ENCODE measurements at regions not wholly inside any gene's neighbourhood (a gene's known extent, or its start where the extent isn't known, plus 50 kb on each side); places are given as distances from the start of the nearest gene placed in this dataset.

DNA sequence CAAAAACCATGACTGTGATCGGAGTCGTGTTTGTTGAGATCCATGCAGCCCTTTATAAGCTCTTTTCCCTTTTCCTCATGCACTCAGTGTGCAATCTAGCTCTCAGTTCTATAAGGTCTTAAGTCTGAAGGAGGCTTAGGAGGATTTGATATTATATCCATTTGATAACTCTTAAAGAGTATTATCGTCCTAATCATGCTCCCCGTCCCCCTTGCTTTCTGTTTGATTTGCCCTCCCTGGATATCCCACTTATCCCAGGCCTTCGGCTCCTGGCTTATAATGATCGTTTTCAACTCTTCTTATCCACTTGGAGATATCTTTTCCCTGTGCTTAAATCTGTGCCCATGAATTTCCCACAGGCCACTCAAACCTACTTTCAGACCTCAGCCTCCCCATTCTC lies 1917.7 kb upstream of the PIK3C3 start (continued):
- TF ChIP-seq, protein P1, sequence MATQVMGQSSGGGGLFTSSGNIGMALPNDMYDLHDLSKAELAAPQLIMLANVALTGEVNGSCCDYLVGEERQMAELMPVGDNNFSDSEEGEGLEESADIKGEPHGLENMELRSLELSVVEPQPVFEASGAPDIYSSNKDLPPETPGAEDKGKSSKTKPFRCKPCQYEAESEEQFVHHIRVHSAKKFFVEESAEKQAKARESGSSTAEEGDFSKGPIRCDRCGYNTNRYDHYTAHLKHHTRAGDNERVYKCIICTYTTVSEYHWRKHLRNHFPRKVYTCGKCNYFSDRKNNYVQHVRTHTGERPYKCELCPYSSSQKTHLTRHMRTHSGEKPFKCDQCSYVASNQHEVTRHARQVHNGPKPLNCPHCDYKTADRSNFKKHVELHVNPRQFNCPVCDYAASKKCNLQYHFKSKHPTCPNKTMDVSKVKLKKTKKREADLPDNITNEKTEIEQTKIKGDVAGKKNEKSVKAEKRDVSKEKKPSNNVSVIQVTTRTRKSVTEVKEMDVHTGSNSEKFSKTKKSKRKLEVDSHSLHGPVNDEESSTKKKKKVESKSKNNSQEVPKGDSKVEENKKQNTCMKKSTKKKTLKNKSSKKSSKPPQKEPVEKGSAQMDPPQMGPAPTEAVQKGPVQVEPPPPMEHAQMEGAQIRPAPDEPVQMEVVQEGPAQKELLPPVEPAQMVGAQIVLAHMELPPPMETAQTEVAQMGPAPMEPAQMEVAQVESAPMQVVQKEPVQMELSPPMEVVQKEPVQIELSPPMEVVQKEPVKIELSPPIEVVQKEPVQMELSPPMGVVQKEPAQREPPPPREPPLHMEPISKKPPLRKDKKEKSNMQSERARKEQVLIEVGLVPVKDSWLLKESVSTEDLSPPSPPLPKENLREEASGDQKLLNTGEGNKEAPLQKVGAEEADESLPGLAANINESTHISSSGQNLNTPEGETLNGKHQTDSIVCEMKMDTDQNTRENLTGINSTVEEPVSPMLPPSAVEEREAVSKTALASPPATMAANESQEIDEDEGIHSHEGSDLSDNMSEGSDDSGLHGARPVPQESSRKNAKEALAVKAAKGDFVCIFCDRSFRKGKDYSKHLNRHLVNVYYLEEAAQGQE (IDR thresholded peaks at IDR 0.05; ENCODE audit: unreplicated experiment): no peak
- TF ChIP-seq CREB1 (CRISPR knock-in tag; IDR thresholded peaks at IDR 0.05; ENCODE audit: low read depth): no peak
- TF ChIP-seq EZH2 (IDR thresholded peaks at IDR 0.05; ENCODE audit: low read depth, unreplicated experiment): no peak
- TF ChIP-seq, protein P2, sequence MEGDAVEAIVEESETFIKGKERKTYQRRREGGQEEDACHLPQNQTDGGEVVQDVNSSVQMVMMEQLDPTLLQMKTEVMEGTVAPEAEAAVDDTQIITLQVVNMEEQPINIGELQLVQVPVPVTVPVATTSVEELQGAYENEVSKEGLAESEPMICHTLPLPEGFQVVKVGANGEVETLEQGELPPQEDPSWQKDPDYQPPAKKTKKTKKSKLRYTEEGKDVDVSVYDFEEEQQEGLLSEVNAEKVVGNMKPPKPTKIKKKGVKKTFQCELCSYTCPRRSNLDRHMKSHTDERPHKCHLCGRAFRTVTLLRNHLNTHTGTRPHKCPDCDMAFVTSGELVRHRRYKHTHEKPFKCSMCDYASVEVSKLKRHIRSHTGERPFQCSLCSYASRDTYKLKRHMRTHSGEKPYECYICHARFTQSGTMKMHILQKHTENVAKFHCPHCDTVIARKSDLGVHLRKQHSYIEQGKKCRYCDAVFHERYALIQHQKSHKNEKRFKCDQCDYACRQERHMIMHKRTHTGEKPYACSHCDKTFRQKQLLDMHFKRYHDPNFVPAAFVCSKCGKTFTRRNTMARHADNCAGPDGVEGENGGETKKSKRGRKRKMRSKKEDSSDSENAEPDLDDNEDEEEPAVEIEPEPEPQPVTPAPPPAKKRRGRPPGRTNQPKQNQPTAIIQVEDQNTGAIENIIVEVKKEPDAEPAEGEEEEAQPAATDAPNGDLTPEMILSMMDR (conservative IDR thresholded peaks at IDR 0.05; ENCODE audit: low read depth in 2 of 2): no peak
- no peak for TF ChIP-seq EZH2phosphoT487 (IDR thresholded peaks at IDR 0.05; ENCODE audit: unreplicated experiment)
- no peak for TF ChIP-seq POLR2AphosphoS5 (IDR thresholded peaks at IDR 0.05; ENCODE audit: low read depth)
- TF ChIP-seq, protein P3, sequence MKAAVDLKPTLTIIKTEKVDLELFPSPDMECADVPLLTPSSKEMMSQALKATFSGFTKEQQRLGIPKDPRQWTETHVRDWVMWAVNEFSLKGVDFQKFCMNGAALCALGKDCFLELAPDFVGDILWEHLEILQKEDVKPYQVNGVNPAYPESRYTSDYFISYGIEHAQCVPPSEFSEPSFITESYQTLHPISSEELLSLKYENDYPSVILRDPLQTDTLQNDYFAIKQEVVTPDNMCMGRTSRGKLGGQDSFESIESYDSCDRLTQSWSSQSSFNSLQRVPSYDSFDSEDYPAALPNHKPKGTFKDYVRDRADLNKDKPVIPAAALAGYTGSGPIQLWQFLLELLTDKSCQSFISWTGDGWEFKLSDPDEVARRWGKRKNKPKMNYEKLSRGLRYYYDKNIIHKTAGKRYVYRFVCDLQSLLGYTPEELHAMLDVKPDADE (IDR thresholded peaks at IDR 0.05): no peak
- no peak for TF ChIP-seq NANOG (IDR thresholded peaks at IDR 0.05; ENCODE audit: borderline replicate concordance)
- TF ChIP-seq ZNF331 (CRISPR knock-in tag; IDR thresholded peaks at IDR 0.05; ENCODE audit: low read depth): no peak

DNA sequence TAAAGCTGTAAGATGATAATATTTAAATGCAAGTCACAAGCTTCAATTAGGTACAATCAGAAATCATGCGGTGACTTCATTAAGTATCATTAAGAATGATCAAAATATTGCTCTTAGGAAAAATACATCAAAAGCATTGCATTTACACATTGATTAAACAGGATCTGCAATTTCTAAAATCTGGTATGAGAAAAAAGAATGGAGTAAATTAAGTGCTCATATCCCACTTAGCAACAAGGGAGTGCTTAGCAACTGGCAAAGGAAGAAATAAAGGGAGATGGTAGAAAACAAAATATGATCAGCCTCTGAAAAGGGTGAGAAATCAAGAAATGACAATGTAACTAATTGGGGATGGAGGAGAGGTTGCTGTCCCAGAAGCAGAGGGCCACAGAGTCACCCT lies 1918.2 kb upstream of the PIK3C3 start:
- Histone ChIP-seq H2AFZ (peak overlapping the region; percentile 30; the same call in 1 of the 2 replicates), H3K36me3 (ENCODE audit: insufficient read depth) (no peaks in the 10 kb centered on the region), H4K20me1 (replicated peaks; ENCODE audit: insufficient read depth) (no peaks in the 10 kb centered on the region), H3K27ac (ENCODE audit: low read depth) (no peak overlapping the region), H3F3A (replicated peaks; ENCODE audit: low read depth) (no peaks in the 10 kb centered on the region), H3K4me3 (no peak overlapping the region), H3K9me2 (ENCODE audit: insufficient read depth) (no peaks in the 10 kb centered on the region), H3K27me3 (ENCODE audit: insufficient read depth) (no peaks in the 10 kb centered on the region), H3K4me2 (no peak overlapping the region), H3K4me1 (ENCODE audit: insufficient read depth) (no peaks in the 10 kb centered on the region), H3K79me2 (replicated peaks; ENCODE audit: insufficient read depth) (no peaks in the 10 kb centered on the region)
- Mint-ChIP-seq H3K4me3 (no peak overlapping the region), H3K36me3 (ENCODE audit: low read depth) (no peaks in the 10 kb centered on the region), H3K4me1 (peaks cover 2% of the 10 kb centered on the region; the same call in 1 of the 3 replicates), H3K9me3 (no peaks in the 10 kb centered on the region; the same call in 2 of the 3 replicates), H3K27ac (no peak overlapping the region), H3K27me3 (ENCODE audit: insufficient read depth, low read depth, poor library complexity) (no peaks in the 10 kb centered on the region)
- ATAC-seq (no peak), DNase-seq (ENCODE audit: low spot score) (no peak)
- TF ChIP-seq, protein P4, sequence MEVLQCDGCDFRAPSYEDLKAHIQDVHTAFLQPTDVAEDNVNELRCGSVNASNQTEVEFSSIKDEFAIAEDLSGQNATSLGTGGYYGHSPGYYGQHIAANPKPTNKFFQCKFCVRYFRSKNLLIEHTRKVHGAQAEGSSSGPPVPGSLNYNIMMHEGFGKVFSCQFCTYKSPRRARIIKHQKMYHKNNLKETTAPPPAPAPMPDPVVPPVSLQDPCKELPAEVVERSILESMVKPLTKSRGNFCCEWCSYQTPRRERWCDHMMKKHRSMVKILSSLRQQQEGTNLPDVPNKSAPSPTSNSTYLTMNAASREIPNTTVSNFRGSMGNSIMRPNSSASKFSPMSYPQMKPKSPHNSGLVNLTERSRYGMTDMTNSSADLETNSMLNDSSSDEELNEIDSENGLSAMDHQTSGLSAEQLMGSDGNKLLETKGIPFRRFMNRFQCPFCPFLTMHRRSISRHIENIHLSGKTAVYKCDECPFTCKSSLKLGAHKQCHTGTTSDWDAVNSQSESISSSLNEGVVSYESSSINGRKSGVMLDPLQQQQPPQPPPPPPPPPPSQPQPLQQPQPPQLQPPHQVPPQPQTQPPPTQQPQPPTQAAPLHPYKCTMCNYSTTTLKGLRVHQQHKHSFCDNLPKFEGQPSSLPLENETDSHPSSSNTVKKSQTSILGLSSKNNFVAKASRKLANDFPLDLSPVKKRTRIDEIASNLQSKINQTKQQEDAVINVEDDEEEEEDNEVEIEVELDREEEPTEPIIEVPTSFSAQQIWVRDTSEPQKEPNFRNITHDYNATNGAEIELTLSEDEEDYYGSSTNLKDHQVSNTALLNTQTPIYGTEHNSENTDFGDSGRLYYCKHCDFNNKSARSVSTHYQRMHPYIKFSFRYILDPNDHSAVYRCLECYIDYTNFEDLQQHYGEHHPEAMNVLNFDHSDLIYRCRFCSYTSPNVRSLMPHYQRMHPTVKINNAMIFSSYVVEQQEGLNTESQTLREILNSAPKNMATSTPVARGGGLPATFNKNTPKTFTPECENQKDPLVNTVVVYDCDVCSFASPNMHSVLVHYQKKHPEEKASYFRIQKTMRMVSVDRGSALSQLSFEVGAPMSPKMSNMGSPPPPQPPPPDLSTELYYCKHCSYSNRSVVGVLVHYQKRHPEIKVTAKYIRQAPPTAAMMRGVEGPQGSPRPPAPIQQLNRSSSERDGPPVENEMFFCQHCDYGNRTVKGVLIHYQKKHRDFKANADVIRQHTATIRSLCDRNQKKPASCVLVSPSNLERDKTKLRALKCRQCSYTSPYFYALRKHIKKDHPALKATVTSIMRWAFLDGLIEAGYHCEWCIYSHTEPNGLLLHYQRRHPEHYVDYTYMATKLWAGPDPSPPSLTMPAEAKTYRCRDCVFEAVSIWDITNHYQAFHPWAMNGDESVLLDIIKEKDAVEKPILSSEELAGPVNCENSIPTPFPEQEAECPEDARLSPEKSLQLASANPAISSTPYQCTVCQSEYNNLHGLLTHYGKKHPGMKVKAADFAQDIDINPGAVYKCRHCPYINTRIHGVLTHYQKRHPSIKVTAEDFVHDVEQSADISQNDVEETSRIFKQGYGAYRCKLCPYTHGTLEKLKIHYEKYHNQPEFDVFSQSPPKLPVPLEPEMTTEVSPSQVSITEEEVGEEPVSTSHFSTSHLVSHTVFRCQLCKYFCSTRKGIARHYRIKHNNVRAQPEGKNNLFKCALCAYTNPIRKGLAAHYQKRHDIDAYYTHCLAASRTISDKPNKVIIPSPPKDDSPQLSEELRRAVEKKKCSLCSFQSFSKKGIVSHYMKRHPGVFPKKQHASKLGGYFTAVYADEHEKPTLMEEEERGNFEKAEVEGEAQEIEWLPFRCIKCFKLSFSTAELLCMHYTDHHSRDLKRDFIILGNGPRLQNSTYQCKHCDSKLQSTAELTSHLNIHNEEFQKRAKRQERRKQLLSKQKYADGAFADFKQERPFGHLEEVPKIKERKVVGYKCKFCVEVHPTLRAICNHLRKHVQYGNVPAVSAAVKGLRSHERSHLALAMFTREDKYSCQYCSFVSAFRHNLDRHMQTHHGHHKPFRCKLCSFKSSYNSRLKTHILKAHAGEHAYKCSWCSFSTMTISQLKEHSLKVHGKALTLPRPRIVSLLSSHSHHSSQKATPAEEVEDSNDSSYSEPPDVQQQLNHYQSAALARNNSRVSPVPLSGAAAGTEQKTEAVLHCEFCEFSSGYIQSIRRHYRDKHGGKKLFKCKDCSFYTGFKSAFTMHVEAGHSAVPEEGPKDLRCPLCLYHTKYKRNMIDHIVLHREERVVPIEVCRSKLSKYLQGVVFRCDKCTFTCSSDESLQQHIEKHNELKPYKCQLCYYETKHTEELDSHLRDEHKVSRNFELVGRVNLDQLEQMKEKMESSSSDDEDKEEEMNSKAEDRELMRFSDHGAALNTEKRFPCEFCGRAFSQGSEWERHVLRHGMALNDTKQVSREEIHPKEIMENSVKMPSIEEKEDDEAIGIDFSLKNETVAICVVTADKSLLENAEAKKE (CRISPR knock-in tag; IDR thresholded peaks at IDR 0.05): no peak
- TF ChIP-seq POLR2AphosphoS5 (IDR thresholded peaks at IDR 0.05; ENCODE audit: low read depth) (no peak), NANOG (IDR thresholded peaks at IDR 0.05; ENCODE audit: borderline replicate concordance) (no peak), EZH2 (IDR thresholded peaks at IDR 0.05; ENCODE audit: low read depth, unreplicated experiment) (no peak), EZH2phosphoT487 (IDR thresholded peaks at IDR 0.05; ENCODE audit: unreplicated experiment) (no peak), JUNB (IDR thresholded peaks at IDR 0.05; ENCODE audit: unreplicated experiment) (no peak)
- TF ChIP-seq, protein P3 (IDR thresholded peaks at IDR 0.05): no peak

All from GM23338 (cell line).